ENCODE measurements at regions not wholly inside any gene's neighbourhood (a gene's known extent, or its start where the extent isn't known, plus 50 kb on each side); places are given as distances from the start of the nearest gene placed in this dataset.

DNA sequence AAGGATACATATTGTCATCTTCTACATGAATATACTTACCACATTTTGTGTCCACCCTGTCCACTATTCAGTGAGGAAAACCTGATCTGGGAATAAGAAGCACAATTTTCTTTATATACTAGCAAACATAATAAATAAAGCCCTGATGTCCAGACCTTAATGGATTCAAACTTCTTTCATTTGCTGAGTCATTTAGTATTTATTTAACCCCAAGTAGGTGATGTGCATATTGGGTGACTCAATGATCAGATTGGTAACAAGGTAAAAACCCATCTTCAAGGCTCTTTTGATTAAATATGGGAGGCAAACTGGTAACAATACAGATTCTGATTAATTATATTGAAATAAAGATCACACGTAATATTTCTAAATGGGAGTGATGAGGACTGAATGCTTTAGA is 1159.8 kb upstream of the EYS start:
- no peak for FAIRE-seq

DNA sequence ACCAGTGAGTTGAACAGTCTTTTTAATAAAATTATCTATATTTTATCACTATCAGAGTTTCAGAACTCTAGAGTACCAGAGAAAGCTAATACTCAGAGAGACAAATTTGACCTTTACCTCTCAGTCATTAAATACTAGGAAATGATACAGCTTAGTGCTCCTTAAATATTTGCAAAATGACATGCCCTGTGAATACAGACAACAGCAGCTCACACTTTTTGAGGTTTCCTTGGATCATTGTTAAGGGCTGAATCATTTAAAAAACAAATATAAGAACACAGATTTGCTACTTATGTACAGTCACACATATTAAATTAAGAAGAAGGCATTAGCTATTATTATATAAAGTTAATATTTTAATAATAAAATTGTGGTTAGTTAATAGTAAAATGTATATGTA is 1158.7 kb upstream of the EYS start:
- FAIRE-seq = no peak

DNA sequence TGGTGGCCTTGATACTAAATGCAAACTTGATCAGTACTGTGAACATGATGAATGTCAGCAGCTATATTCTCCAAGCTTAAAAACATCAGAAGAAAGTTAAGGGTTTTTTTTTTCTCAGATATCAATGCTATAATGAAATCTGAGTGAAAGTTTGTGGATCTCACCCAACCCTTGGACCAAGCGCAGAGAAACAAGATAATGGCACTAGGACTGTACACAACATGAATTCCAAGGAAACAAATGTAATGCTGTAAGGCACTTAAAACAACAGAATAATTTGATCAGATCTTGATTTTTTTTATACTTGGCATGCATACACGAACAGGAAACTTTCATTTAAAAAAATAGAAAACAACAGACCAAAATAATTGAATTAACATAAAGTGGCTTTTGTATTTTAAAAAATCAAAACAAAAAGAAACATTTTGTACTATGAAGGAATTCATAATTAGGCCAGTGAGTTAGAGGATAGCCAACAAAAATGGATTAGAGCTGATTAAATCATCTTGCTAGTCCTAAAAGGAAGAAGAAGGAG is 1154.0 kb upstream of the EYS start:
- FAIRE-seq = no peak

DNA sequence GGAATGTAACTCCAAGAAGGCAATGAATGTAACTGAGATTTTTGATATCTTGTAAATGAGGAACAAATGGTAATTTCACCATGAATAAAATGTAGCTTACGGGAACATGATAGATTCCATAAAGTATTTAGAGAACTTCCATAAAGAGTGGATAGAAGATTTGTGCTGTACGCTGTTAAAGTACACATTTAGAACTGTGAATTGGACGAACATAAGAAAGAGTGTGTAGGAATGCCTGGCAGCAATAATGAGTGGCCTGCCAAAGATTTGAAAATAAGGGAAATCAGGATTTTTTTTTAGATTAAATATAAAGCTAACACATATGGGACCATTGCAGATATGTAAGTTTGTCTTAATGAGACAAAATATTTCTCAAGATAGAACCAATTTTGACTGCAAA is 1153.3 kb upstream of the EYS start:
- FAIRE-seq = no peak

DNA sequence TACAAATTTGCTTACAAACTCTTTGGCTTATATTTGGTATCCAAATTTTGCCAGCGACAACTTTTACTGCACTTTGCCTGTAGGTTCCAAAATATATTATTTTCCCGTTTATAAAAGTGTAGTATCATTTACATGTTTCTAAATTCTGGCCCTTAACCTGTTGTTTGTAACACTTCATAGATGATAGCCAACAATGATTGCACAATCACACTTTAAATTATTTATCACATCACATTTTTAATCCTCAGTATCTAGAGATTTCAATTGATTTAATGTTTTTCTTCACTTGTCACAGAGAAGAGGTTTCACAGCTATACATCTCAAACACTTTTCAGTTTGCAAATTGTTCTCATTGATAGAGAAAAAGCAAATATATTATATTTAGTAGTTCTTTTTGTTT is 1151.2 kb upstream of the EYS start:
- no peak for FAIRE-seq

DNA sequence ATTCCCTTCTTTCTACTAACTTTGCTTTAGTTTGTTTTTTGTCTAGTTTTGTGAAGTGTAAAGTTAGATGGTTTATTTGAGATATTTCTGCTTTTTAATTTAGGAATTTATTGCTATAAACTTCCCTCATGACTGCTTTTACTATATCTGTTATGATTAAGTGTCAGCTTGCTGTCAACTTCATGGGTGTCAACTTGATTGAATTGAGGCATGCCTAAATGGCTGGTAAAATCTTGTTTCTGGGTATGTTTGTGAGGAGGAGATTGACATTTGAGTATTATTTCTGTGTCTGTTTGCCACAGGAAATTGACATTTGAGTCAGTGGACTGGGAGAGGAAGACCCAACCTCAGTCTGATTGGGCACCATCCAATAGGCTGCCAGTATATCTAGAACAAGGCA is 1147.0 kb upstream of the EYS start:
- no peak for FAIRE-seq

DNA sequence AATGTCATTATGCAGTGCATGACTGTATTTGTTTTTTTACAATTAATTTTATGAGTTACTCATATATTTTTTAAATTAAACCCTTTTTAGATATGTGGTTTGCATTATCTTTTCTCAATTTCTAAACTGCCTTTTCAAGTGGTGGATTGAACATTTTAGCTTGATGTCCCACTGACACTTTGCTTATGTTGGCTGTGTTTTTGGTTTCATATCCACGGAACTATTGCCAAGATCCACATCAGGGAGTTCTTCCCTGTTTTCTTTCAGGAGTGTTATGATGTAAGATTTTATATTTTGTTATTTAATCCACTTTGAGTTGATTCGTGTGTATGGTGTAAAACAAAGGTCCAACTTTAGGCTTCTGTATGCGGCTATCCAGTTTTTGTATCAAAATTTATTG is 1144.9 kb upstream of the EYS start:
- FAIRE-seq = no peak

DNA sequence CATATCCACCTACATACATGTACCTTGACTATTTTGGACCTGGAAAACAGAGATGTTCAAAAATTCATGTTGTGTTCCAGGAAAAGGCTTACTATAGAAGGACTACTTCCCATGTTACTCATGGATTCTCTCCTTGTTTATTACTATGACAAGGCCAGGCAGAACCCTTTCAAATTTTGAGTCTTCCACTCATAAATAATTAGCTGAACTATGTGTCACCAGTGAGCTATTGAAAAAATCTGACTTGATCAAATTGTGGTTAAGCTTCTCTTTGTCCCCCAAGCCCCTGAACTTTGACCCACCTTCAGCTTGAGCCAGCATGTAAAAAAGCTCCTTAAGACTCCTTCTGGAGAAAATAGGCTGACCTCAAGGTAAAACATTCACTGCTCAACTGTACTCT is 1142.8 kb upstream of the EYS start:
- FAIRE-seq = no peak

DNA sequence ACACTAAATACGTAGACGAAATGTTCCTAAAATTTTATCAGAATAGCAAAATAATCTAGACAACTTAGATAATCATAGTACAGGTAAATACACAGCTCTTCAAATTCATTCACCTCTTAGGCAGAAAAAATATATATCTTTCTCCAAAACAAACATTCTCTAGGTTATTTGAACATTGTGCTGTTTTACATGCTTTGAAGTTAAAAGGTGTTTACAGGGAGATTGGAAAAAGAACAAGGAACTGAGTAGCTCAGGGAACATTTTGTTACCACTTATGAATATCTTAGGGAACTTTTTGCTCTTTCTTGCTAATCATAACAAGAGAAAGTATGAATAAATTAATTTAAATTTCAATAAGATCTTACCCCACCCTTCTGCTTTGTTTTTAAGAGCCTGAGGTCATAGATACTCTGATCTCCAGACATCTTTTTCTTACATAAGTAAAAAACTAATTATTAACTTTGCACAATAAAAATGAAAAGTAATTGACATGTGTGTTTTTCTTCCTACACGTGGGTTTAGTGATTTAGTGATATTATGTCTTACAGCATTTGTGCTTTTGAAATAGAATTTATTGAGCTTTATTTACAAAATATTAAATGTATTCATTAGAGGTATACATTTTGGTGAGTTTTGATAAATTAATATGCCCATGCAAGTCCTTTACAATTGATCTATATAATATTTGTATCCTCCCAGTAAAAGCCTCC is 1141.4 kb upstream of the EYS start:
- FAIRE-seq = no peak

DNA sequence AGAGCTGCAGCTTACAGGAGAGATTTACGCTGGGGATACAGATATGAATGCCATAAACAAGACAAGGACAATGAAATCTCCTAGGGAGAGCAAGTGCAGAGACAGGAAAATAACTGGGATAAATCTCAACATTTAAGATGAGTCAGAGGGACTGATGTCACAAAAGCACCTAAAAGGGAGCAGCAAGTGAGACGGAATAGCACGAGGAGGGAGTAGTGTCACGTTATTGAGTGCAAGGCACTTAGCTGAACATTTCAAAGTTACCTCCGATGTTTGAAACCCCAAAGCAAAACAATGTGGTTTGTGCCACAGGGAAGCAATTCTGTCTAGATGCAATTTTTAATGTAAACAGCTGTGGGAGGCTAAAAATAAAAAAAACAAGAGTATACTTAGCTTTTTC is 1131.7 kb upstream of the EYS start:
- FAIRE-seq = no peak

DNA sequence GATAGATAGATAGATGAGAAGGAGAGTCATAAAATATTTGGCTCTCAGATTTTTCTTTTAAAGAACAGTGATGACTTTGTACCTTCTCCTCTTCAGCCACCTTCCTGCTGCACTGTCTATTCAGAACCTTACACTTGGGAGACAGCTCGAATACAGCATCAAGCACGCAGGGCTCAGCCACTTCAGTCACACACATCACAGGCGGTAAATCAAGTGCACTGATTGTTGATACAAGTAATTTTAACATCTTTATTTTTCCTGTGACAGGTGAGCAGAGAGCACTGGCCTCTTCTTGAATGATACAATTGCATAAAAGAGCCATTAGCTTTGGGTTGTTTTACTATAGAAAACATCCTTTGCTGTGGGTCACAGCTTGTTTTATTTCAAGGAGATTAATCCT is 1118.5 kb upstream of the EYS start:
- FAIRE-seq = no peak

DNA sequence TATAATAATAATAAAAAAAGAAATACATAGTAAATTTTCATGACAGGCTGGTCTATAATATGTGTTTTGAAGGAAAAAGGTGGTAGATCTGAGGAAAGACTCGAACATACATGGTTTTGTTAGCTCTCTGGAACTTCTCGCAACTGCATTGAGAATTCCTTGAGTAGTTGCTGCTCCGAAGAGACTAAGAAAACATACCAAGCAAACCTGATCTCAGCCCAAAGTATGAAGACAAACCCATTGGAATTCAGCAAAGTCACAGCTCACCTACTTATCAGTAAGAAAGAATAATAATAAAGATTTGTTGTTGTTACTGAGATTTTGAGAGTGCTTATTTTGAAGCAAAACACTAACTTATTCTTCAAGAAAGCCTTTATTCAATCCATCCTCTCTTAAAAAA is 1107.1 kb upstream of the EYS start:
- no peak for FAIRE-seq

DNA sequence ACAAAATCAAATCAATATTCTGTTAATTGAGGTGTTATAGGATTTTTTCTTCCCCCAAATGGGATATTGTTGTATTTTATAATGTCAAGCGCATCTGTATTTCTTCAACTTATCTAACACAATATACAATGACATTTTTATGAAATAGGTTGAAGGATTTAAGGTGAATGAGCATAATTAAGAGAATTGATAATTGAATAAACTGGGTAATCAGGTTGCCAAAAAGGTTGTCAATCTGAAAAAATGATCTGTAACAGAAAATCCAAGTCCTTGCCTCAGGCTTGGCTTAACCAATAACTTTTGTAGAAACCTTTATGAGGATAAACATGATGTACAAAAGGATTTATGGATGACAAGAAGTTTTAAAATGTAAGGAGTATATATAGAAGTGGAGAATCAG is 1101.7 kb upstream of the EYS start:
- FAIRE-seq = no peak

DNA sequence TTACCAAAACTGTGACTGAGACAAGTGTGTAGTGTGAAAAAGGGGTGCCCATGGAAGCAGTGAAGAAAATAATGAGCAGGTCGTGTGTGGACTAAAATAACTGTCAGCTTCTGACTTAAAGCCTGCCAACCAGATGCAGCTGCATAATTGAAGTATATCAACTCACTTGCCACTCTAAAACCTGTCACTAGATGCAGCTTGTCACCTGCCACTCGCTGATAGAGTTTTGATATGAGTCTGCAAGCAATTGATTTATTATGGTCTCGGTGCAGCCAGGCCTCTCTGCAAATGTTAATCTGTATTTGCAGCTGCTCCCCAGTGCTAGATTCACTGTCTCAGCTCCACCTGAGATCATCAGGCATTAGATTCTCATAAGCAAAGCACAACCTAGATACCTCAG is 1090.0 kb upstream of the EYS start:
- FAIRE-seq = no peak

DNA sequence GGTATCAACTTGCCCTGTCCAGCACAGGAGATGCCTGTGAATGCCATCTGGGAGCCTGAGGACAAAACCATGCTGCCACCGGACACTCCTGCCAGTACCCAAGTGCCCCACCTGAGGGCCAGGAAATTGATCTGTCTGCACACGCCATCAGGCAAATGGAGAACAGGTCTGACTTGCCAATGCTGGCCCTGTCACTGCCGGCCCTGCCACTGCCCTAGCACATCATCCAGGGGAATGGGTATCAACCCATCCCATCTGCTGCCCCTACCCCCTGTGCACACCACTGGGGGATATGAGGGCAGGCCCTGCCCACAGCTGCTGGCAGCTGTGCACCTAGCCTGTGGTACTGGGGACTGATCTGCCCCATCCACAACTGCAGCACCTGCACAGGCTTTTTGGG is 1081.6 kb upstream of the EYS start:
- FAIRE-seq = no peak

DNA sequence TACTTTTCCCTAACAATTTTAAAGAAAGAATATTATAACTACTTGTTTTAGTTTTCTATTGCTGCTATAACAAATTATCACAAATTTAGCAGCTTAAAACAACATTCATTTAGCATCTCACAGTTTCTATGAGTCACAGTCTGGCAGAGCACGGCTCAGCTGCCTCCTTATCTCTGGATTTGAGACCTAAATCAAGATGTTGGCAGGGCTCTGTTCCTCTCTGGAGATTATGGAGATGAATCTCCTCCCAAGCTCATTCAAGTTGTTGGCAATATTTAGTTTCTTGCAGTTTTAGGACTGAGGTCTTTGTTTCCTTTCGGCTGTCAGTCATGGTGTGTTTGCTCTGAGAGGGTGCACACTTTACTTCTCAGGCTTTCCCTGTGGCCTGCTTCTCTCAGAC is 1065.8 kb upstream of the EYS start:
- FAIRE-seq = no peak

DNA sequence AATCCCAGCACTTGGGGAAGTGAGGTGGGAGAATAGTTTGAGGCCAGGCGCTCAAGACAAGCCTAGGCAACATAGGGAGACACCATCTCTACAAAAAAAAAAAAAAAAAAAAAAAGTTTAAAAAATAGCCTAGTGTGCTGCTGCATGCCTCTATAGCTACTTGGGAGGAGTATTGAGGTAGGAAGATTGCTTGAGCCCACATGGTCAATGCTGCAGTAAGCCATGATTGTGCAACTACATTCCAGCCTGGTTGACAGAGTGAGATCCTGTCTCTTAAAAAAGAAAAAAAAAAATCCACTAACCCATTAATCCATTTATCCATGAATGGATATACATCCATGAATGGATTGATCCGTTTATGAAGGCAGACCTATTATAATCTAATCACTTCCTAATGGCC is 1064.6 kb upstream of the EYS start:
- no peak for FAIRE-seq

DNA sequence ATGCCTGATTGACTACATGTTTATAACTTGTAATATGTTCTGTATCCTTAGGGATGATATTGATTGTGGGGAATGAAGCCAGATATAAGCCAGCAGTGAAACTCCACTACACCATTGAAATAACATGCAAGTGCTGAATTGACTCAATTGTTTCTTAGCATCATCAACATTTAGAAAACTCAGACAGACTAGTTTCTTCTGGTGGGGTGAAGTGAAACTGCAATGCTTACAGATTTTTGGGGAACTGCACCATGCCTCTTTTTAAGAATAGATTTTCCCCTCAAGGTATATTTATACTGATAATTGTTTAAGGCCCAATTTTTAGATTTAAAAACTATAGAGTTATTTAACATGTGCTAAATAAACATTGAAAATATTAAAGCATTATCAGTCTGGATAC is 1044.6 kb upstream of the EYS start:
- no peak for FAIRE-seq

DNA sequence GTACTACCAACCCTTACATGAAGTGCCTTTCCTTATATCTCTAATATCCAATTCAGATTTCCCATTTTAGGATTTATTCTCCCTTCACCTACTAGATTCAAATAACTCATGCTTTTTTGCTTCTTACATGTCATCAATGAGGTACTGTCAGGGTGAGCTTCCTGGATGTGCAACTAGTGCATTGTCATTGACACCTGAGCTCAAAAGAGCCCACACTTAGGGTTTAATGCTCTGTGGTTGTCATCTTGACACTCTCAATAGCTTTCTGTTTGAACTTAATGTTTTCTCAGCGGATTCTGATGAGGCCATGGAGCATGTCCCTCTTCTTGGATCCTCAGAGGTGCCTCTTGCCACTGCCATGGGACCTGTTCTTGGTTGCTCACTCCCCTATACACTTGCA is 1033.3 kb upstream of the EYS start:
- no peak for FAIRE-seq

DNA sequence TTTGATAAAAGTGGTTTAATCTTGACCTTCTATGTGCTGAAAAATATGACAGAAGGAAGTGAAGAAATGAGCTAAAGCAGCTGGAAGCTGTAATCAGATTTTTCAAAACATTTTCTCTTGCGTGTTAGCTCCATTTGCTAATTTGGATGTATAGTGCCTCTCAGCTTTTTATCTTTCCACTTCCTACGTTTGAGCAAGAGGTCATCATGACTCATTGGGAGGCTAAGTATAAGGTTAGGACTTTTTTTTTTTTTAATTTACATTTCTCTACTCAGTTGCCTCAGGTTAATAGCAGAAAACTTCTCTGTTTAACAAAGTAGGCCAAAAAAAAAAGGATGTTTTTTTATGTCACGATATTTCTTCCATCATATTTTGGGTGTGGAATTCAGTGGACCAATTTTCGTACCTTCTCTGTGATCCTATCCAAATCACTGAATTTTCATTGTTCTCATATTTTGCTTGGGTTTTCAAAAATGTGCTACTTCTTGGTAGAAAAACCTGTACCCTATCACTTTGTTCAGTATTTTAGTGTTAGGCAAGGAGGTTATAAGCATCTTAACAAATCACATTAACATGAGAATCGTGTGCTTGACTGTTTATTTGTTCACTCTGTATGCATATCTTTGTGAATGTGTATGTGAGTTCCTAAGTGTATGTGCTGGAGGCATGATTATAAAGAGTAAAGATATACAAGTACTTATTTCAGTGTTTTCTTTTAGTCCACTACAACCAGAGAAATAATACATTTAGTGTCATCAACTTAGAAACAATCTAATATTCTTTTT is 1028.3 kb upstream of the EYS start:
- FAIRE-seq = no peak

DNA sequence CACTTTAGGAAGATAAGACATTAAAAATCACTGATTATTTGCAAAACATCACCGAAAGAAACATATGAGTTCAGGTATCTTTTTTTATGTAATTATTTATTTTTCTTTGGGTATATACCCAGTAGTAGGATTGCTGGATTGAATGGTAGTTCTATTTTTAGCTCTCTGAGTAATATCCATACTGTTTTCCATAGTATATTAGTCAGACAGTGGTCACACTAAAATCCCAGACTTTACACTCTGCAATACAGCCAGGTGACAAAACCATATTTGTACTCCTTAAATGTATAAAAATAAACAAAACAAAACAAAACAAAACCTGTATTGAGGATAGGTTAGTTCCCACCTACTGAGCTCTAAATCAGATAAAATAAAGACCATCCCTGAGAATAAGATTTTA is 1024.3 kb upstream of the EYS start:
- no peak for FAIRE-seq

DNA sequence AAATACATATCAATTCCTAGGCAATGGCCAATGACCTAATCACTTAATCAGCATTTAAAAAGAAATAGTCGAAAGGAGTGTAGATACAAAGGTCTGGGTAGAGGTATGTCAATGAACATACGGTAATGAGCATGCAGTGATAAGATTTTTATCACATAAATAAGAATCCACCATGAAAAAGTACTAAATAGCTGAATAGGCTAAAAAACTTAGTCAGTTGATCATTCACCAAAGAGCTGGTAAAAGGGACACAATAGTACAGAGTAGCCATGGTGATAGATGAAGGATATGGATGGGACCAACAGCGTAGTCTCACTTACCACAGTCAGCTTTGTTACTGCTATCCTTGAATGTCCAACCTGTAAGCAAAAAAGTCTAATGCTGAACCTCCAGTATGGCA is 1018.6 kb upstream of the EYS start:
- no peak for FAIRE-seq

DNA sequence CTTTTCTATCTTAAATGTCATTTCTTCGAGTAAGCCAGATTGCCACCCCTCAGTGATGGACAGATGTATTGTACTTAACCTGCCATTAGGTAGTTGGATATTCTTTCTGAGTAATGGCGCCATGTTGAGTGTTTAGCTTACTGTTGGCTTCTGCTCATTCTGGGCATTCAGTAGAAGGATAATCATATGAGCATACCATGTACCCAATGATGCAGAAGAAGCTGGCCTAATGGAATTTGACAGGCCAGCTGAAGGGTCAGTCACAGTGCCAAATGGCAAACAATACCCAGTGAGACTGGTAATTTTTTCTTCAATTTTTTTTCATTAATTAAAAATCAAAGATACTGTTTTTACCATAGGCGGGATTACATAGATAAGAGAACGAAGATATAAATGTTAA is 1010.8 kb upstream of the EYS start:
- FAIRE-seq = no peak

DNA sequence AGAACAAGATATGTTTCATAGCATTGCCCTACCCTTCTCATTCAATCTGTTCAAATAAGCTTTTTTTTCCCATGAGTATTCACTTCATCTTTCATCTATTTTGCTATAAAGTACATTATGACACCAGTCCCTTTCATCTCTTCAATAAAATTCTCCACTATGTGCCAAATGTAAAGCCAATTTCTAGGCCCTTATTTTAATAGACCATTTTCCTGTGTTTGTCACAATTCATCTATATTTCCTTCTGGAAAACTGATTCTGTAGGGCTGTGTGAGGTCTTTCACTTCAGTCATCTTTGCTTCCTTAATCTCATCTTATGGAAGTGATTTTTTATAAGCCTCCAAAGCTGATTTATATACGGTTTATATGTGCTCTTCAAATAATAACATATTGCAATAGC is 992.4 kb upstream of the EYS start:
- FAIRE-seq = no peak

DNA sequence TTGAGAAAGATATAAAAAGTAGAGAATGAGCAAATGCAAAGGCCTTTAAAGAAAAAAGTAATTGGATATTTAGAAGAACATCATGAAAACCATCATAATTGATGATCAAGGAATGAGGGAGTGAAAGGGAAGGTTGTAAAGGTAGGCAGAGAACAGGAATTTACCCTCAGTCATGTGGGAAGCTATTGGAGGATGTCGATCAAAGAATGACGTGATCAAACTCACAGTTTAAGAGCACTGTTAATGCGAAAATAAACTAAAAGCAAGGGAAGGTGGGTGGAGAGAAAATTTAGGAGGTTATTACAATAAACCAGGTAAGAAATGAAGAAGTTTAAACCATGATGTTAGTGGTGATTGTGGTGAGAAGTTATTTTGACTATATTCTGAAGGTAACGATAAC is 982.6 kb upstream of the EYS start:
- FAIRE-seq = no peak

Data from A204.1 (cell line).